ENCODE measurements at regions not wholly inside any gene's neighbourhood (a gene's known extent, or its start where the extent isn't known, plus 50 kb on each side); places are given as distances from the start of the nearest gene placed in this dataset.

- Histone ChIP-seq H3K27me3 (ENCODE audit: low read length) (no peaks in the 10 kb centered on the region), H3K4me2 (ENCODE audit: low read depth, low read length, poor library complexity, severe bottlenecking) (no peak overlapping the region), H3K27ac (ENCODE audit: low read length) (no peak overlapping the region), H3K9me2 (replicated peaks; ENCODE audit: insufficient read depth, low read length) (no peaks in the 10 kb centered on the region), H3K9me3 (ENCODE audit: low read length) (no peaks in the 10 kb centered on the region), H3K4me1 (ENCODE audit: low read length) (no peaks in the 10 kb centered on the region), H4K20me1 (ENCODE audit: insufficient read depth, low read depth, low read length) (no peaks in the 10 kb centered on the region), H3K36me3 (ENCODE audit: insufficient read depth, low read length) (no peaks in the 10 kb centered on the region), H3K4me3 (ENCODE audit: low read length) (no peak overlapping the region), H3K9ac (ENCODE audit: low read length) (no peak overlapping the region), H3K79me2 (ENCODE audit: low read length) (no peaks in the 10 kb centered on the region), H2AFZ (ENCODE audit: low read length) (no peak overlapping the region)
- no peak for DNase-seq
These were observed 981.5 kb downstream of the BRD1 start for GRCh38 chr22:48846200-48846599.

- Histone ChIP-seq H3K9ac (ENCODE audit: low read length) (no peak overlapping the region), H3K4me2 (ENCODE audit: low read depth, low read length, poor library complexity, severe bottlenecking) (no peak overlapping the region), H3K9me3 (ENCODE audit: low read length) (no peaks in the 10 kb centered on the region), H3K27me3 (ENCODE audit: low read length) (no peaks in the 10 kb centered on the region), H2AFZ (ENCODE audit: low read length) (no peak overlapping the region), H3K9me2 (replicated peaks; ENCODE audit: insufficient read depth, low read length) (no peaks in the 10 kb centered on the region), H4K20me1 (ENCODE audit: insufficient read depth, low read depth, low read length) (no peaks in the 10 kb centered on the region), H3K4me3 (ENCODE audit: low read length) (no peak overlapping the region), H3K36me3 (ENCODE audit: insufficient read depth, low read length) (no peaks in the 10 kb centered on the region), H3K27ac (ENCODE audit: low read length) (no peak overlapping the region), H3K79me2 (ENCODE audit: low read length) (no peaks in the 10 kb centered on the region), H3K4me1 (ENCODE audit: low read length) (no peaks in the 10 kb centered on the region)
- no peak for DNase-seq
These were observed 982.2 kb downstream of the BRD1 start for GRCh38 chr22:48845356-48845936.

GRCh38 chr22:48844056-48844675 is 983.5 kb downstream of the BRD1 start:
- Histone ChIP-seq H3K4me3 (ENCODE audit: low read length) (no peak overlapping the region), H3K4me2 (ENCODE audit: low read depth, low read length, poor library complexity, severe bottlenecking) (no peak overlapping the region), H4K20me1 (ENCODE audit: insufficient read depth, low read depth, low read length) (peaks cover 6% of the 10 kb centered on the region; the same call in 1 of the 2 replicates), H3K4me1 (ENCODE audit: low read length) (no peaks in the 10 kb centered on the region), H3K9ac (ENCODE audit: low read length) (no peak overlapping the region), H3K36me3 (ENCODE audit: insufficient read depth, low read length) (no peaks in the 10 kb centered on the region), H3K27me3 (ENCODE audit: low read length) (no peaks in the 10 kb centered on the region), H3K9me3 (ENCODE audit: low read length) (no peaks in the 10 kb centered on the region), H2AFZ (ENCODE audit: low read length) (no peak overlapping the region), H3K9me2 (replicated peaks; ENCODE audit: insufficient read depth, low read length) (no peaks in the 10 kb centered on the region), H3K27ac (ENCODE audit: low read length) (no peak overlapping the region), H3K79me2 (ENCODE audit: low read length) (no peaks in the 10 kb centered on the region)
- DNase-seq, result no peak

GRCh38 chr22:48843640-48844039 is 984.0 kb downstream of the BRD1 start:
- Histone ChIP-seq H3K27me3 (ENCODE audit: low read length) (no peaks in the 10 kb centered on the region), H3K4me2 (ENCODE audit: low read depth, low read length, poor library complexity, severe bottlenecking) (no peak overlapping the region), H3K79me2 (ENCODE audit: low read length) (no peaks in the 10 kb centered on the region), H3K9me2 (replicated peaks; ENCODE audit: insufficient read depth, low read length) (no peaks in the 10 kb centered on the region), H4K20me1 (ENCODE audit: insufficient read depth, low read depth, low read length) (peaks cover 6% of the 10 kb centered on the region; the same call in 1 of the 2 replicates), H3K9me3 (ENCODE audit: low read length) (no peaks in the 10 kb centered on the region), H3K4me3 (ENCODE audit: low read length) (no peak overlapping the region), H3K27ac (ENCODE audit: low read length) (no peak overlapping the region), H3K9ac (ENCODE audit: low read length) (no peak overlapping the region), H3K4me1 (ENCODE audit: low read length) (no peaks in the 10 kb centered on the region), H2AFZ (ENCODE audit: low read length) (no peak overlapping the region), H3K36me3 (ENCODE audit: insufficient read depth, low read length) (no peaks in the 10 kb centered on the region)
- no peak for DNase-seq

GRCh38 chr22:48842976-48843375 is 984.7 kb downstream of the BRD1 start:
- no peak overlapping the region for H3K4me3 ChIP-seq (ENCODE audit: low read length)
- no peak overlapping the region for H3K4me2 ChIP-seq (ENCODE audit: low read depth, low read length, poor library complexity, severe bottlenecking)
- no peaks in the 10 kb centered on the region for H3K27me3 ChIP-seq (ENCODE audit: low read length)
- H2AFZ ChIP-seq (ENCODE audit: low read length), result no peak overlapping the region
- no peaks in the 10 kb centered on the region for H3K9me3 ChIP-seq (ENCODE audit: low read length)
- no peaks in the 10 kb centered on the region for H3K4me1 ChIP-seq (ENCODE audit: low read length)
- H3K27ac ChIP-seq (ENCODE audit: low read length), result no peak overlapping the region
- H3K9me2 ChIP-seq (replicated peaks; ENCODE audit: insufficient read depth, low read length), result no peaks in the 10 kb centered on the region
- no peaks in the 10 kb centered on the region for H3K36me3 ChIP-seq (ENCODE audit: insufficient read depth, low read length)
- H3K79me2 ChIP-seq (ENCODE audit: low read length), result no peaks in the 10 kb centered on the region
- DNase-seq, result no peak
- H4K20me1 ChIP-seq (ENCODE audit: insufficient read depth, low read depth, low read length), result peaks cover 6% of the 10 kb centered on the region; the same call in 1 of the 2 replicates
- no peak overlapping the region for H3K9ac ChIP-seq (ENCODE audit: low read length)

GRCh38 chr22:48842583-48842945 is 985.1 kb downstream of the BRD1 start:
- no peaks in the 10 kb centered on the region for H3K36me3 ChIP-seq (ENCODE audit: insufficient read depth, low read length)
- no peaks in the 10 kb centered on the region for H3K9me3 ChIP-seq (ENCODE audit: low read length)
- DNase-seq, result no peak
- H3K4me1 ChIP-seq (ENCODE audit: low read length), result no peaks in the 10 kb centered on the region
- no peak overlapping the region for H3K4me2 ChIP-seq (ENCODE audit: low read depth, low read length, poor library complexity, severe bottlenecking)
- H3K9me2 ChIP-seq (replicated peaks; ENCODE audit: insufficient read depth, low read length), result no peaks in the 10 kb centered on the region
- no peak overlapping the region for H2AFZ ChIP-seq (ENCODE audit: low read length)
- no peaks in the 10 kb centered on the region for H3K27me3 ChIP-seq (ENCODE audit: low read length)
- H3K79me2 ChIP-seq (ENCODE audit: low read length), result no peaks in the 10 kb centered on the region
- peaks cover 6% of the 10 kb centered on the region; the same call in 1 of the 2 replicates for H4K20me1 ChIP-seq (ENCODE audit: insufficient read depth, low read depth, low read length)
- no peak overlapping the region for H3K27ac ChIP-seq (ENCODE audit: low read length)
- no peak overlapping the region for H3K4me3 ChIP-seq (ENCODE audit: low read length)
- no peak overlapping the region for H3K9ac ChIP-seq (ENCODE audit: low read length)

GRCh38 chr22:48841881-48842582 is 985.6 kb downstream of the BRD1 start:
- DNase-seq, result peak; percentile 55
- H3K9me2 ChIP-seq (replicated peaks; ENCODE audit: insufficient read depth, low read length), result no peaks in the 10 kb centered on the region
- H3K4me1 ChIP-seq (ENCODE audit: low read length), result no peaks in the 10 kb centered on the region
- no peak overlapping the region for H3K9ac ChIP-seq (ENCODE audit: low read length)
- H3K36me3 ChIP-seq (ENCODE audit: insufficient read depth, low read length), result no peaks in the 10 kb centered on the region
- H3K27me3 ChIP-seq (ENCODE audit: low read length), result no peaks in the 10 kb centered on the region
- H3K79me2 ChIP-seq (ENCODE audit: low read length), result no peaks in the 10 kb centered on the region
- no peak overlapping the region for H3K4me3 ChIP-seq (ENCODE audit: low read length)
- H3K27ac ChIP-seq (ENCODE audit: low read length), result no peak overlapping the region
- H2AFZ ChIP-seq (ENCODE audit: low read length), result no peak overlapping the region
- peaks cover 6% of the 10 kb centered on the region; the same call in 1 of the 2 replicates for H4K20me1 ChIP-seq (ENCODE audit: insufficient read depth, low read depth, low read length)
- H3K4me2 ChIP-seq (ENCODE audit: low read depth, low read length, poor library complexity, severe bottlenecking), result no peak overlapping the region
- no peaks in the 10 kb centered on the region for H3K9me3 ChIP-seq (ENCODE audit: low read length)

GRCh38 chr22:48840112-48840949 is 987.3 kb downstream of the BRD1 start:
- H3K4me2 ChIP-seq (ENCODE audit: low read depth, low read length, poor library complexity, severe bottlenecking), result no peak overlapping the region
- no peak overlapping the region for H2AFZ ChIP-seq (ENCODE audit: low read length)
- no peaks in the 10 kb centered on the region for H3K9me2 ChIP-seq (replicated peaks; ENCODE audit: insufficient read depth, low read length)
- peaks cover 1% of the 10 kb centered on the region for H3K4me1 ChIP-seq (ENCODE audit: low read length)
- no peak overlapping the region for H3K27ac ChIP-seq (ENCODE audit: low read length)
- no peaks in the 10 kb centered on the region for H3K36me3 ChIP-seq (ENCODE audit: insufficient read depth, low read length)
- no peaks in the 10 kb centered on the region for H3K27me3 ChIP-seq (ENCODE audit: low read length)
- H3K79me2 ChIP-seq (ENCODE audit: low read length), result no peaks in the 10 kb centered on the region
- DNase-seq, result peak; percentile 40
- no peaks in the 10 kb centered on the region for H3K9me3 ChIP-seq (ENCODE audit: low read length)
- no peak overlapping the region for H3K9ac ChIP-seq (ENCODE audit: low read length)
- peaks cover 6% of the 10 kb centered on the region; the same call in 1 of the 2 replicates for H4K20me1 ChIP-seq (ENCODE audit: insufficient read depth, low read depth, low read length)
- H3K4me3 ChIP-seq (ENCODE audit: low read length), result no peak overlapping the region

Data from Karpas-422 (cell line).